ENCODE measurements at regions not wholly inside any gene's neighbourhood (a gene's known extent, or its start where the extent isn't known, plus 50 kb on each side); places are given as distances from the start of the nearest gene placed in this dataset.

DNA sequence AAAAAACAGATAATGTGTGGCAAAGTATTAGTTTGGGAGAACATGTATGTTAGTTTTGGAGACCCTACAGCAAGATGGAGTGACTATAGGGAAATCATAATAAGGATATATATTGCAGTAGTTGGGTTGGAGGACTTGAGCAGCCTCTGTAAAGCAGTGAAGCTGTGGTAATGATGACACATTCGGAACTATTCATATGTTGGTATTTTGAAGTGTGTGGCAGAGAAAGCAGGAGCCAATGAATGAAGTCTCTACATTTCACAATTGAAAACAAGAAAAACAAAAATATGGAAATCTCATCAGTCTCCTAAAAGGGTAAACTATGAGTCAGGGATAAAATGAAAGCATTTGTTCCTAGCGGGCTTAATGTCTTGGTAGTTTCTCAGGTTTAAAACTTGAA is 645.9 kb downstream of the OTOL1 start:
- no peak for DNase-seq (ENCODE audit: low spot score, unreplicated experiment)
- Mint-ChIP-seq H3K4me1 (ENCODE audit: low read depth) (peaks cover 12% of the 10 kb centered on the region), H3K36me3 (ENCODE audit: insufficient read depth) (no peaks in the 10 kb centered on the region), H3K9me3 (ENCODE audit: low read depth) (no peaks in the 10 kb centered on the region), H3K27me3 (no peaks in the 10 kb centered on the region), H3K4me3 (ENCODE audit: low read depth) (no peak overlapping the region), H3K27ac (no peak overlapping the region)
- TF ChIP-seq, protein P1, sequence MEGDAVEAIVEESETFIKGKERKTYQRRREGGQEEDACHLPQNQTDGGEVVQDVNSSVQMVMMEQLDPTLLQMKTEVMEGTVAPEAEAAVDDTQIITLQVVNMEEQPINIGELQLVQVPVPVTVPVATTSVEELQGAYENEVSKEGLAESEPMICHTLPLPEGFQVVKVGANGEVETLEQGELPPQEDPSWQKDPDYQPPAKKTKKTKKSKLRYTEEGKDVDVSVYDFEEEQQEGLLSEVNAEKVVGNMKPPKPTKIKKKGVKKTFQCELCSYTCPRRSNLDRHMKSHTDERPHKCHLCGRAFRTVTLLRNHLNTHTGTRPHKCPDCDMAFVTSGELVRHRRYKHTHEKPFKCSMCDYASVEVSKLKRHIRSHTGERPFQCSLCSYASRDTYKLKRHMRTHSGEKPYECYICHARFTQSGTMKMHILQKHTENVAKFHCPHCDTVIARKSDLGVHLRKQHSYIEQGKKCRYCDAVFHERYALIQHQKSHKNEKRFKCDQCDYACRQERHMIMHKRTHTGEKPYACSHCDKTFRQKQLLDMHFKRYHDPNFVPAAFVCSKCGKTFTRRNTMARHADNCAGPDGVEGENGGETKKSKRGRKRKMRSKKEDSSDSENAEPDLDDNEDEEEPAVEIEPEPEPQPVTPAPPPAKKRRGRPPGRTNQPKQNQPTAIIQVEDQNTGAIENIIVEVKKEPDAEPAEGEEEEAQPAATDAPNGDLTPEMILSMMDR (IDR thresholded peaks at IDR 0.05; ENCODE audit: unreplicated experiment), result no peak

DNA sequence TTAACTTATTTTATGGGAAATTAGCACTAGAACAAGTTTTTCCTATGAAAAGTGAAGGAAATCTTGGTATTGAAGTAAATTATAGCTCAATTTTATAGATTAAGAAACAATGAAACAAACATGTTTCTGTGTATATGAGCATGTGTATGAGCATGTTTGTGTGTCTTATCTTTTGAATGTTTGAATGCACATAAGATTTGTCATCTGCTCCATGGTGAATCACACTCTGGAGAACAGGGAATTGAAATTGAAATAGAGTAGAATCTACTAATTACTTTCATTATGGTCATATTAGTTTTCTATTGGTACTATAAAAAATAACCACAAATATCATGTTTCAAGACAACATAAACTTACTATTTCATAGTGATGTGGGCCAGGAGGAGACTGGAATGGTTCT is 646.6 kb downstream of the OTOL1 start:
- TF ChIP-seq, protein P1 (IDR thresholded peaks at IDR 0.05; ENCODE audit: unreplicated experiment), result no peak
- DNase-seq (ENCODE audit: low spot score, unreplicated experiment), result no peak
- Mint-ChIP-seq H3K36me3 (ENCODE audit: insufficient read depth) (no peaks in the 10 kb centered on the region), H3K4me3 (ENCODE audit: low read depth) (no peak overlapping the region), H3K9me3 (ENCODE audit: low read depth) (no peaks in the 10 kb centered on the region), H3K27me3 (no peaks in the 10 kb centered on the region), H3K4me1 (ENCODE audit: low read depth) (peaks cover 17% of the 10 kb centered on the region), H3K27ac (no peak overlapping the region)

DNA sequence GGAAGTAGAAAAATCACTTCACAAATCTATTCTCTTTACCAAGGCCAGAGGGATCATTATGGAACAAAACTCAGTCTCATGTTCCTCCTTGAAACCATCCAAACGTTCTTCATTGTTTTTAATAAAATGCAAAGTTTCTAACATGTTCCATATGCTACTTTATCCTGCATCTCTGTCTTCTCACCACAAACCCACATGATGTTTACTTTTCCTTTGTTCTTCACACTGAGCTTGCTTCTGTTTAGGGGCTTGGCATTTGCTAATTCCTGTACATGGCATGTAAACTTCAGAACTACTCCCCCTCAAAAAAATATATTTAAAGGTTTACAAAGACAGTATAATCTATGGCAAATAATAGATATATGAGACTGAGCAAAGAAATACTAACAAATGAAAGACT is 651.4 kb downstream of the OTOL1 start:
- TF ChIP-seq, protein P1 (IDR thresholded peaks at IDR 0.05; ENCODE audit: unreplicated experiment), result no peak
- Mint-ChIP-seq H3K27ac (no peak overlapping the region), H3K4me1 (ENCODE audit: low read depth) (peaks cover 18% of the 10 kb centered on the region), H3K27me3 (no peaks in the 10 kb centered on the region), H3K36me3 (ENCODE audit: insufficient read depth) (no peaks in the 10 kb centered on the region), H3K9me3 (ENCODE audit: low read depth) (no peaks in the 10 kb centered on the region), H3K4me3 (ENCODE audit: low read depth) (no peak overlapping the region)
- no peak for DNase-seq (ENCODE audit: low spot score, unreplicated experiment)

DNA sequence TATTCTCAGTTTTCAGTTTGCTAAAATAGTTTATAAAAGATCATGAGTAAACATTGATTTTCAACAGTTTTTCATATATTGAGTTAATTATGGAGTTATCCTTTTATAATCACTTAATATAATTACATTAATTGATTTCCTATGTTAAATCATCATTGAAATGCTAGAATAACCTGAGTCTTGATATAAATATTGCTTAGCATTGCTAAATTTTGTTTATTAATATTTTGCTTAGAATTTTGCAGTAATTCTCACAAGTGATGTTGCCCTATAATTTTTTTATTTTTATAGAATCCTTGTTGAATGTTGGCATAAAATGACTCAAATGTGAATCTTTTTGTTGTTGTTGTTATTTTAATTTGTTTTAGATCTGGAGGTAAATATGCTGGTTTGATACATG is 654.2 kb downstream of the OTOL1 start:
- H3K4me1 Mint-ChIP-seq (ENCODE audit: low read depth), result peaks cover 8% of the 10 kb centered on the region
- no peak for DNase-seq (ENCODE audit: low spot score, unreplicated experiment)
- H3K36me3 Mint-ChIP-seq (ENCODE audit: insufficient read depth), result no peaks in the 10 kb centered on the region
- no peaks in the 10 kb centered on the region for H3K27me3 Mint-ChIP-seq
- no peak overlapping the region for H3K4me3 Mint-ChIP-seq (ENCODE audit: low read depth)
- no peak overlapping the region for H3K27ac Mint-ChIP-seq
- no peaks in the 10 kb centered on the region for H3K9me3 Mint-ChIP-seq (ENCODE audit: low read depth)
- TF ChIP-seq, protein P1 (IDR thresholded peaks at IDR 0.05; ENCODE audit: unreplicated experiment), result no peak

DNA sequence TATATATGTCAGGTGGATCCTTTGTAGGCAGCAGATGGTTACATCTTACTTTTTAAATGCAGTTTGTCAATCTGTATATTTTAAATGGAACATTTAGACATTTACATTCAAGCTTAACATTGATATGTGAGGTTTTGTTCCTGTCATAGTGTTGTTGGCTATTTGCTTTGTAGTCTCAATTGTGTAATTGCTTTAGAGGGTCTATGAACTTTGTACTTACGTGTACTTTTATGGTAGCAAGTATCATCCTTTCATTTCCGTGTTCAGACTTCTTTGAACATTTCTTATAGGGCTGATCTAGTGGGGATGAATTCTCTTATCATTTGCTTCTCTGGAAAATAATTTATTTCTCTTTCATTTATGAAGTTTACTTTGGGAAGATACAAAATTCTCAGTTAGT is 656.0 kb downstream of the OTOL1 start:
- Mint-ChIP-seq H3K27me3 (no peaks in the 10 kb centered on the region), H3K9me3 (ENCODE audit: low read depth) (no peaks in the 10 kb centered on the region), H3K36me3 (ENCODE audit: insufficient read depth) (no peaks in the 10 kb centered on the region), H3K27ac (no peak overlapping the region), H3K4me1 (ENCODE audit: low read depth) (peaks cover 6% of the 10 kb centered on the region), H3K4me3 (ENCODE audit: low read depth) (no peak overlapping the region)
- TF ChIP-seq, protein P1 (IDR thresholded peaks at IDR 0.05; ENCODE audit: unreplicated experiment), result no peak
- no peak for DNase-seq (ENCODE audit: low spot score, unreplicated experiment)

Measured in progenitor cell of endocrine pancreas (in vitro differentiated cells).